SK-N-SH (cell line): ENCODE measurements at regions not wholly inside any gene's neighbourhood (a gene's known extent, or its start where the extent isn't known, plus 50 kb on each side); places are given as distances from the start of the nearest gene placed in this dataset.

Source experiments
- CTCF ChIA-PET: fragments of 300-600, 350-600 bp; formaldehyde crosslinking; extraction: SDS; loops from one replicate; lab custom pipeline; 2021; lab: Yijun Ruan, JAX
- POLR2A ChIA-PET: fragments of 350-600 bp; sonication (Branson Sonifier 250); formaldehyde crosslinking; extraction: SDS; loops from one replicate; lab custom pipeline; 2020; ENCODE audit warnings: antibody characterized with exemption, inconsistent platforms; lab: Yijun Ruan, JAX
- DNase-seq: peaks from one replicate; pipeline ENCODE4 v3.0.0; 2012
- H2AFZ ChIP-seq: fragments of 200-600 bp; sonication (generic); 2 replicates; pipeline ENCODE4 v1.8.1; 2016; ENCODE audit warnings: antibody characterized with exemption, mild to moderate bottlenecking, low read depth
- H3F3A ChIP-seq: fragments of 200-600 bp; sonication (generic); replicated peaks from 2 replicates; pipeline ENCODE3; 2016; ENCODE audit warnings: antibody characterized with exemption, mild to moderate bottlenecking; ENCODE audit not compliant: insufficient read depth
- H3K27ac ChIP-seq, 2 experiments: fragments of 200-500 bp in 1 of 2; fragments of 200-600 bp in 1 of 2; sonication (Bioruptor generic) in 1 of 2; sonication (generic), shearing (Covaris generic) in 1 of 2; 2 replicates each; pipeline versions ENCODE4 v1.5.1 to v1.6.1; 2014 to 2016; ENCODE audit warnings: low read depth in 2 of 2, inconsistent platforms in 1 of 2, low read length in 1 of 2, mild to moderate bottlenecking in 1 of 2, mixed read lengths in 1 of 2
- H3K27me3 ChIP-seq: fragments of 200-600 bp; sonication (generic), shearing (Covaris generic); 2 replicates; pipeline ENCODE4 v1.6.1; 2016; ENCODE audit warnings: mixed run types; ENCODE audit not compliant: insufficient read depth
- H3K36me3 ChIP-seq, 2 experiments: fragments of 200-500 bp in 1 of 2; fragments of 200-600 bp in 1 of 2; sonication (Bioruptor generic) in 1 of 2; sonication (generic) in 1 of 2; replicated peaks in 1 of 2; 2 replicates each; pipeline versions ENCODE3 to v1.5.1; 2014 to 2016; ENCODE audit warnings: low read length in 1 of 2, mild to moderate bottlenecking in 1 of 2; ENCODE audit not compliant: insufficient read depth in 2 of 2, control insufficient read depth in 1 of 2
- H3K4me1 ChIP-seq, 2 experiments: fragments of 200-500 bp in 1 of 2; fragments of 200-600 bp in 1 of 2; sonication (Bioruptor generic) in 1 of 2; sonication (generic), shearing (Covaris generic) in 1 of 2; 2 replicates each; pipeline versions ENCODE4 v1.5.1 to v1.6.1; 2014 to 2016; ENCODE audit warnings: low read depth in 1 of 2, low read length in 1 of 2, mixed run types in 1 of 2; ENCODE audit not compliant: insufficient read depth in 2 of 2, control insufficient read depth in 1 of 2
- H3K4me2 ChIP-seq: fragments of 200-600 bp; sonication (generic), shearing (Covaris generic); 2 replicates; pipeline ENCODE4 v1.6.1; 2017; ENCODE audit warnings: mixed run types
- H3K4me3 ChIP-seq, 2 experiments: fragments of 200-500 bp in 1 of 2; fragments of 200-600 bp in 1 of 2; sonication (Bioruptor generic) in 1 of 2; sonication (generic), shearing (Covaris generic) in 1 of 2; 2 replicates each; pipeline versions ENCODE4 v1.5.1 to v1.8.1; 2014 to 2016; ENCODE audit warnings: low read depth in 2 of 2, inconsistent platforms in 1 of 2, low read length in 1 of 2, mild to moderate bottlenecking in 1 of 2, mixed read lengths in 1 of 2, moderate library complexity in 1 of 2
- H3K79me2 ChIP-seq: fragments of 200-600 bp; sonication (generic); 2 replicates; pipeline ENCODE4 v1.8.1; 2017; ENCODE audit warnings: mild to moderate bottlenecking; ENCODE audit not compliant: insufficient read depth
- H3K9ac ChIP-seq: fragments of 200-600 bp; sonication (generic); 2 replicates; pipeline ENCODE4 v1.6.1; 2017; ENCODE audit warnings: mixed run types
- H3K9me2 ChIP-seq: fragments of 200-600 bp; sonication (generic); 2 replicates; pipeline ENCODE4 v1.6.1; 2017; ENCODE audit warnings: mixed run types
- H3K9me3 ChIP-seq: fragments of 200-600 bp; sonication (generic); 2 replicates; pipeline ENCODE4 v1.6.1; 2017; ENCODE audit warnings: mixed run types, mild to moderate bottlenecking, moderate library complexity
- H4K20me1 ChIP-seq: fragments of 200-600 bp; sonication (generic); 2 replicates; pipeline ENCODE4 v1.6.1; 2017; ENCODE audit warnings: mild to moderate bottlenecking, mixed run types; ENCODE audit not compliant: insufficient read depth
- CHD2 ChIP-seq: fragments of 150-350 bp; IDR thresholded peaks from 2 replicates; pipeline ENCODE4 v1.6.1; 2018; ENCODE audit warnings: low read length; ENCODE audit not compliant: partially characterized antibody
- EP300 ChIP-seq, 2 experiments: IDR thresholded peaks; 2 replicates each; pipeline versions ENCODE4 v1.4.0 to v1.6.1; 2012; ENCODE audit warnings: borderline replicate concordance in 1 of 2, low read depth in 1 of 2, low read length in 1 of 2
- EZH2phosphoT487 ChIP-seq: fragments of 200-600 bp; sonication (generic); IDR thresholded peaks from 2 replicates; pipeline ENCODE4 v1.6.1; 2017; ENCODE audit warnings: low read depth, mixed run types, mild to moderate bottlenecking, antibody characterized with exemption, moderate library complexity, borderline replicate concordance
- GATA2 ChIP-seq: sonication (generic); formaldehyde crosslinking; IDR thresholded peaks from 2 replicates; pipeline ENCODE4 v1.5.0; 2020; ENCODE audit warnings: mild to moderate bottlenecking, missing genetic modification reagents
- JUND ChIP-seq: IDR thresholded peaks from 2 replicates; pipeline ENCODE4 v1.4.0; 2012
- MEF2A ChIP-seq: IDR thresholded peaks from 2 replicates; pipeline ENCODE4 v1.4.0; 2012; ENCODE audit warnings: low read depth, borderline replicate concordance
- NFIC ChIP-seq: IDR thresholded peaks from 2 replicates; pipeline ENCODE4 v1.4.0; 2012; ENCODE audit warnings: borderline replicate concordance
- NRF1 ChIP-seq: IDR thresholded peaks from 2 replicates; pipeline ENCODE4 v1.6.1; 2012; ENCODE audit warnings: low read depth, mild to moderate bottlenecking, low read length
- POLR2AphosphoS5 ChIP-seq: IDR thresholded peaks from 2 replicates; pipeline ENCODE4 v1.6.1; 2012; ENCODE audit warnings: low read depth, low read length
- RAD21 ChIP-seq: IDR thresholded peaks from 2 replicates; pipeline ENCODE4 v1.6.1; 2012; ENCODE audit warnings: mild to moderate bottlenecking, low read length
- RCOR1 ChIP-seq: fragments of 150-350 bp; IDR thresholded peaks from 2 replicates; pipeline ENCODE4 v1.6.1; 2017; ENCODE audit warnings: antibody characterized with exemption, low read length
- RFX5 ChIP-seq: IDR thresholded peaks from 2 replicates; pipeline ENCODE4 v1.6.1; 2012; ENCODE audit warnings: mild to moderate bottlenecking, improper control_type of control experiment, low read length
- SMC3 ChIP-seq: IDR thresholded peaks from 2 replicates; pipeline ENCODE4 v1.6.1; 2012; ENCODE audit warnings: low read depth, low read length, improper control_type of control experiment
- TAF1 ChIP-seq: IDR thresholded peaks from 2 replicates; pipeline ENCODE4 v1.6.1; 2012; ENCODE audit warnings: low read depth, mild to moderate bottlenecking, low read length, moderate library complexity, borderline replicate concordance
- TCF12 ChIP-seq: IDR thresholded peaks from 2 replicates; pipeline ENCODE4 v1.4.0; 2012
- TEAD4 ChIP-seq: IDR thresholded peaks from 2 replicates; pipeline ENCODE4 v1.4.0; 2012; ENCODE audit warnings: mild to moderate bottlenecking, borderline replicate concordance; ENCODE audit not compliant: insufficient read depth
- YY1 ChIP-seq: IDR thresholded peaks from 2 replicates; pipeline ENCODE4 v1.4.0; 2012; ENCODE audit warnings: low read depth, mild to moderate bottlenecking
- WGBS: methylation state at CpG from one replicate; pipeline ENCODE4 v1.1.6; 2017; ENCODE audit warnings: low lambda C conversion rate; 5-methylcytosine and 5-hydroxymethylcytosine counted together
- TF ChIP-seq, protein P1 (sequence below): IDR thresholded peaks from 2 replicates; pipeline ENCODE4; 2012
- TF ChIP-seq, protein P2 (sequence below): IDR thresholded peaks from 2 replicates; pipeline ENCODE4 v1.4.0; 2012; ENCODE audit warnings: low read depth
- TF ChIP-seq, protein P3 (sequence below): fragments of 150-350 bp; IDR thresholded peaks from 2 replicates; pipeline ENCODE4 v1.6.1; 2016; ENCODE audit warnings: mild to moderate bottlenecking, low read depth, low read length
- TF ChIP-seq, protein P4 (sequence below): IDR thresholded peaks from 2 replicates; pipeline ENCODE4 v1.4.0; 2012; ENCODE audit warnings: low read depth, borderline replicate concordance
- TF ChIP-seq, protein P5 (sequence below): IDR thresholded peaks from 2 replicates; pipeline ENCODE4 v1.6.1; 2012; ENCODE audit warnings: mild to moderate bottlenecking, low read depth, low read length, moderate library complexity

DNA sequence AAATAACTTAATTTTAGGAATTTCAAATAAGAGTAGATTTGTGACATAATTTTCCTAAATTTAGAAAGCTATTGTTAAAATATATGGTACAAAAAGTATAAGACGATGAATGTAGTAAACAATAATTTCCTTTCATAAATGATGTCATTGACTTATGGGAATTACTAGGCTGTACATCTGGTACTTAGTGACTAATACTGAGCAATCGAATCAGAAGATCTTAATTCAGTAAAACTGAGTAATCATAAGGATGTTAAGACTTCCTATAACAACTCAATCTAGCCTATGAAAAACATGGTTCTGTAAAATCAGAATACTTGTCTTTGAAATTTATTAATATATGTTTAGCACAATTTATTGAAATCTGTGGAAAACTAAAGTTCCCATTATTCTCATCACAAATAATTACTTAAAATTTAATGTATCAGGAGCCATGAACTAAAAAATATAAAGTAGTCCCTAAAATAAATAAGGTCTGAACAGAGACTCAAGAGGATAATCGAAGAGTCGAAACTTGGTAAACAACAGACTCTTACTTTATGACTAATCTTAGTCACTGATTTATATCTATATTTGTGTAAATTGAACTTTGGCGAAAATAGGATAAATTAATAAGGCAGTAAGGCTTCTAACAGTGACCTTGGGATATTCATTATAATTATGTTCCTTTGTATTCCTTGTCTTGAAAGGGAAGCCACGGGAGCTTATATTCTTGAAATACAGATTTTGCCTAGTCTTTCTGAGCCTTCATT, 142.1 kb downstream of the HGF start (continued):
- TF ChIP-seq, protein P1, sequence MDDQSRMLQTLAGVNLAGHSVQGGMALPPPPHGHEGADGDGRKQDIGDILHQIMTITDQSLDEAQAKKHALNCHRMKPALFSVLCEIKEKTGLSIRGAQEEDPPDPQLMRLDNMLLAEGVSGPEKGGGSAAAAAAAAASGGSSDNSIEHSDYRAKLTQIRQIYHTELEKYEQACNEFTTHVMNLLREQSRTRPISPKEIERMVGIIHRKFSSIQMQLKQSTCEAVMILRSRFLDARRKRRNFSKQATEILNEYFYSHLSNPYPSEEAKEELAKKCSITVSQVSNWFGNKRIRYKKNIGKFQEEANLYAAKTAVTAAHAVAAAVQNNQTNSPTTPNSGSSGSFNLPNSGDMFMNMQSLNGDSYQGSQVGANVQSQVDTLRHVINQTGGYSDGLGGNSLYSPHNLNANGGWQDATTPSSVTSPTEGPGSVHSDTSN, result peak; percentile 78
- no peak for TF ChIP-seq RAD21
- peak; percentile 33; the same call in 1 of the 2 replicates for TF ChIP-seq YY1
- peak; percentile 55; the same call in 1 of the 2 replicates for TF ChIP-seq TEAD4
- TF ChIP-seq, protein P2, sequence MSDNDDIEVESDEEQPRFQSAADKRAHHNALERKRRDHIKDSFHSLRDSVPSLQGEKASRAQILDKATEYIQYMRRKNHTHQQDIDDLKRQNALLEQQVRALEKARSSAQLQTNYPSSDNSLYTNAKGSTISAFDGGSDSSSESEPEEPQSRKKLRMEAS, result 0 out of 2 replicates have a peak, but pooled peaks have one; percentile 24
- TF ChIP-seq, protein P3, sequence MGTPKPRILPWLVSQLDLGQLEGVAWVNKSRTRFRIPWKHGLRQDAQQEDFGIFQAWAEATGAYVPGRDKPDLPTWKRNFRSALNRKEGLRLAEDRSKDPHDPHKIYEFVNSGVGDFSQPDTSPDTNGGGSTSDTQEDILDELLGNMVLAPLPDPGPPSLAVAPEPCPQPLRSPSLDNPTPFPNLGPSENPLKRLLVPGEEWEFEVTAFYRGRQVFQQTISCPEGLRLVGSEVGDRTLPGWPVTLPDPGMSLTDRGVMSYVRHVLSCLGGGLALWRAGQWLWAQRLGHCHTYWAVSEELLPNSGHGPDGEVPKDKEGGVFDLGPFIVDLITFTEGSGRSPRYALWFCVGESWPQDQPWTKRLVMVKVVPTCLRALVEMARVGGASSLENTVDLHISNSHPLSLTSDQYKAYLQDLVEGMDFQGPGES, result no peak
- TF ChIP-seq POLR2AphosphoS5, result peak; percentile 75; the same call in 1 of the 2 replicates
- TF ChIP-seq TAF1, result no peak
- peak; percentile 69 to 92 for TF ChIP-seq EP300 (IDR thresholded peaks at IDR 0.05; ENCODE audit: borderline replicate concordance in 1 of 2, low read depth in 1 of 2, low read length in 1 of 2)
- TF ChIP-seq RCOR1, result no peak
- TF ChIP-seq GATA2 (CRISPR knock-in tag), result no peak
- peak; percentile 91 for TF ChIP-seq JUND
- no peak for TF ChIP-seq SMC3
- no peak for TF ChIP-seq NRF1
- no peak for TF ChIP-seq CHD2
- peak; percentile 96 for TF ChIP-seq TCF12
- peak; percentile 43; the same call in 1 of the 2 replicates for TF ChIP-seq MEF2A
- TF ChIP-seq, protein P4, sequence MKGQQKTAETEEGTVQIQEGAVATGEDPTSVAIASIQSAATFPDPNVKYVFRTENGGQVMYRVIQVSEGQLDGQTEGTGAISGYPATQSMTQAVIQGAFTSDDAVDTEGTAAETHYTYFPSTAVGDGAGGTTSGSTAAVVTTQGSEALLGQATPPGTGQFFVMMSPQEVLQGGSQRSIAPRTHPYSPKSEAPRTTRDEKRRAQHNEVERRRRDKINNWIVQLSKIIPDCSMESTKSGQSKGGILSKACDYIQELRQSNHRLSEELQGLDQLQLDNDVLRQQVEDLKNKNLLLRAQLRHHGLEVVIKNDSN, result no peak
- no peak for TF ChIP-seq RFX5

DNA sequence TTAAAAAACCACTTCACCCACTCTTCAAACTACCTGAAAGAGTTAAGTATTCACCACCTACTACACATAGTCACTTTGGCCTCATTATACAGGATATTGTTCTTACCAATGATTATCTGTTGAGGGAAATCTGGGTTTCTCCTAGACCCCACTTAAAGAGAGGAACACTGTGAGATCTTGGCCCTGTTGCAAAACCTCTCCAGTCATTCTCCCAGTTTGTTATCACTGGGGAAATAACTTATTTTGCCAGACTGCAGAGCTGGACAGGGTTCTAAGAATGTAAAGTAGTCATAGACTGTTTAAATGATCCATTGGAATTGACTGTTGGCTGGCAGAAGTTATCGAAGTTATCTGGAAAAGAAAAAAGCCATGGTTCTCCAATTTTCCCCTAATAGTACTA, 143.8 kb downstream of the HGF start:
- Histone ChIP-seq H3K27me3 (no peaks in the 10 kb centered on the region), H3K36me3 (no peaks in the 10 kb centered on the region), H3K79me2 (no peaks in the 10 kb centered on the region), H3K4me1 (peaks cover 45% of the 10 kb centered on the region in 2 experiments), H3K27ac (peak overlapping the region; percentile 94 to 97), H3K9me3 (no peaks in the 10 kb centered on the region), H4K20me1 (no peaks in the 10 kb centered on the region), H3F3A (peaks cover 19% of the 10 kb centered on the region), H3K9ac (peak overlapping the region; percentile 0; the same call in 1 of the 2 replicates), H2AFZ (peak overlapping the region; percentile 25; the same call in 1 of the 2 replicates), H3K4me2 (no peak overlapping the region), H3K9me2 (no peaks in the 10 kb centered on the region; the same call in 1 of the 2 replicates), H3K4me3 (no peak overlapping the region)
- ChIA-PET CTCF (interaction anchor here (1.6 to 2.5 kb wide), 5 partner anchors 50 to 391 kb away, joined by 4 to 22 read pairs (median 8); no protein-coding TSS in a partner anchor), POLR2A (no interaction called here)
- no peak for DNase-seq
- TF ChIP-seq, protein P1, result peak; percentile 74
- TF ChIP-seq, protein P2, result no peak
- TF ChIP-seq EZH2phosphoT487, result no peak
- TF ChIP-seq, protein P5, sequence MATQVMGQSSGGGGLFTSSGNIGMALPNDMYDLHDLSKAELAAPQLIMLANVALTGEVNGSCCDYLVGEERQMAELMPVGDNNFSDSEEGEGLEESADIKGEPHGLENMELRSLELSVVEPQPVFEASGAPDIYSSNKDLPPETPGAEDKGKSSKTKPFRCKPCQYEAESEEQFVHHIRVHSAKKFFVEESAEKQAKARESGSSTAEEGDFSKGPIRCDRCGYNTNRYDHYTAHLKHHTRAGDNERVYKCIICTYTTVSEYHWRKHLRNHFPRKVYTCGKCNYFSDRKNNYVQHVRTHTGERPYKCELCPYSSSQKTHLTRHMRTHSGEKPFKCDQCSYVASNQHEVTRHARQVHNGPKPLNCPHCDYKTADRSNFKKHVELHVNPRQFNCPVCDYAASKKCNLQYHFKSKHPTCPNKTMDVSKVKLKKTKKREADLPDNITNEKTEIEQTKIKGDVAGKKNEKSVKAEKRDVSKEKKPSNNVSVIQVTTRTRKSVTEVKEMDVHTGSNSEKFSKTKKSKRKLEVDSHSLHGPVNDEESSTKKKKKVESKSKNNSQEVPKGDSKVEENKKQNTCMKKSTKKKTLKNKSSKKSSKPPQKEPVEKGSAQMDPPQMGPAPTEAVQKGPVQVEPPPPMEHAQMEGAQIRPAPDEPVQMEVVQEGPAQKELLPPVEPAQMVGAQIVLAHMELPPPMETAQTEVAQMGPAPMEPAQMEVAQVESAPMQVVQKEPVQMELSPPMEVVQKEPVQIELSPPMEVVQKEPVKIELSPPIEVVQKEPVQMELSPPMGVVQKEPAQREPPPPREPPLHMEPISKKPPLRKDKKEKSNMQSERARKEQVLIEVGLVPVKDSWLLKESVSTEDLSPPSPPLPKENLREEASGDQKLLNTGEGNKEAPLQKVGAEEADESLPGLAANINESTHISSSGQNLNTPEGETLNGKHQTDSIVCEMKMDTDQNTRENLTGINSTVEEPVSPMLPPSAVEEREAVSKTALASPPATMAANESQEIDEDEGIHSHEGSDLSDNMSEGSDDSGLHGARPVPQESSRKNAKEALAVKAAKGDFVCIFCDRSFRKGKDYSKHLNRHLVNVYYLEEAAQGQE, result peak; percentile 75; the same call in 1 of the 2 replicates
- TF ChIP-seq TCF12, result peak; percentile 51; the same call in 1 of the 2 replicates
- 0 out of 2 replicates have a peak, but pooled peaks have one; percentile 48 for TF ChIP-seq TEAD4
- TF ChIP-seq NFIC, result peak; percentile 39; the same call in 1 of the 2 replicates
- WGBS, result 22% methylated on average over 1 of the region's 1 CpG
